Left hindlimb (tissue), 1 donor: ENCODE measurements at regions not wholly inside any gene's neighbourhood (a gene's known extent, or its start where the extent isn't known, plus 50 kb on each side); places are given as distances from the start of the nearest gene placed in this dataset.
A peak's percentile ranks its signal among the peaks of the same experiment; 100 is the strongest.
"Not testable (repeated sequence)": the region's sequence is repeated elsewhere in the genome, so short reads cannot be mapped to it uniquely, and the experiment has no call there.

Experiments
- DNase-seq: peaks from one replicate; pipeline ENCODE4 v3.0.0-alpha.2; 2018

GRCh38 chr16:26909623-26910022 is 157.1 kb upstream of the C16orf82 start:
- peak; percentile 48 for DNase-seq

GRCh38 chr16:26911436-26911835 is 155.3 kb upstream of the C16orf82 start:
- DNase-seq: no peak

- no peak for DNase-seq
Measured at GRCh38 chr16:26913851-26914250, 152.9 kb upstream of the C16orf82 start.

GRCh38 chr16:26930786-26931581 is 135.7 kb upstream of the C16orf82 start:
- no peak for DNase-seq

- DNase-seq: no peak
Measured at GRCh38 chr16:26950636-26951035, 116.1 kb upstream of the C16orf82 start.

- no peak for DNase-seq
Measured at GRCh38 chr16:26951950-26952349, 114.8 kb upstream of the C16orf82 start.

- DNase-seq: no peak
Measured at GRCh38 chr16:26952411-26952810, 114.3 kb upstream of the C16orf82 start.

GRCh38 chr16:26957283-26957859 is 109.4 kb upstream of the C16orf82 start:
- DNase-seq: no peak

GRCh38 chr16:26959416-26960009 is 107.2 kb upstream of the C16orf82 start:
- no peak for DNase-seq

GRCh38 chr16:26961459-26961858 is 105.3 kb upstream of the C16orf82 start:
- DNase-seq: no peak

GRCh38 chr16:26963109-26963508 is 103.6 kb upstream of the C16orf82 start:
- DNase-seq: no peak

GRCh38 chr16:26969589-26970231 is 97.0 kb upstream of the C16orf82 start:
- no peak for DNase-seq

GRCh38 chr16:26970292-26970691 is 96.4 kb upstream of the C16orf82 start:
- no peak for DNase-seq

- DNase-seq: no peak
Measured at GRCh38 chr16:26976873-26977272, 89.9 kb upstream of the C16orf82 start.

- no peak for DNase-seq
Measured at GRCh38 chr16:26981266-26981938, 85.3 kb upstream of the C16orf82 start.

GRCh38 chr16:26982422-26982821 is 84.3 kb upstream of the C16orf82 start:
- no peak for DNase-seq

- DNase-seq: no peak
Measured at GRCh38 chr16:26983426-26983825, 83.3 kb upstream of the C16orf82 start.

GRCh38 chr16:26985100-26986065 is 81.3 kb upstream of the C16orf82 start:
- DNase-seq: no peak

- no peak for DNase-seq
Measured at GRCh38 chr16:26987597-26988010, 79.1 kb upstream of the C16orf82 start.

GRCh38 chr16:26988186-26988585 is 78.5 kb upstream of the C16orf82 start:
- DNase-seq: no peak

- not testable (repeated sequence) for DNase-seq
Measured at GRCh38 chr16:26990384-26991120, 76.2 kb upstream of the C16orf82 start.
